ENCODE measurements at regions not wholly inside any gene's neighbourhood (a gene's known extent, or its start where the extent isn't known, plus 50 kb on each side); places are given as distances from the start of the nearest gene placed in this dataset.

GRCh38 chr2:19752500-19752899, 149.3 kb downstream of the TTC32 start:
- intact Hi-C loops (cut with micrococcal nuclease): no loop called here
- ChIA-PET CTCF (no interaction called here), POLR2A (ENCODE audit: unreplicated experiment) (no interaction called here)
- Histone ChIP-seq H3K79me2 (ENCODE audit: low read length) (no peaks in the 10 kb centered on the region), H3F3A (ENCODE audit: low read length, unreplicated experiment) (no peaks in the 10 kb centered on the region), H3K27ac (ENCODE audit: low read length) (no peak overlapping the region), H3K4me1 (ENCODE audit: insufficient read depth, low read length) (peaks cover 17% of the 10 kb centered on the region), H3K4me2 (ENCODE audit: low read length) (no peak overlapping the region), H3K4me3 (ENCODE audit: low read length) (no peak overlapping the region), H3K9me3 (ENCODE audit: low read length) (no peaks in the 10 kb centered on the region), H4K20me1 (ENCODE audit: low read length) (no peaks in the 10 kb centered on the region), H3K27me3 (ENCODE audit: low read length) (no peaks in the 10 kb centered on the region), H3K9ac (ENCODE audit: low read length) (no peak overlapping the region), H2AFZ (ENCODE audit: low read length) (no peak overlapping the region), H3K36me3 (ENCODE audit: low read depth, low read length) (no peaks in the 10 kb centered on the region), H3K9me2 (replicated peaks; ENCODE audit: low read length) (no peaks in the 10 kb centered on the region)
- DNase-seq: no peak
- TF ChIP-seq EZH2phosphoT487 (IDR thresholded peaks at IDR 0.05; ENCODE audit: borderline replicate concordance, low read length) (no peak), CTCF (conservative IDR thresholded peaks at IDR 0.05; ENCODE audit: low read depth, low read length) (no peak), EZH2 (IDR thresholded peaks at IDR 0.05; ENCODE audit: low read length, unreplicated experiment) (no peak)
- no peak for ATAC-seq
- BruUV-seq (replicated peaks): no TSS peak

- Histone ChIP-seq H4K20me1 (ENCODE audit: low read length) (no peaks in the 10 kb centered on the region), H3K9ac (ENCODE audit: low read length) (no peak overlapping the region), H3K9me2 (replicated peaks; ENCODE audit: low read length) (no peaks in the 10 kb centered on the region), H3K36me3 (ENCODE audit: low read depth, low read length) (no peaks in the 10 kb centered on the region), H3F3A (ENCODE audit: low read length, unreplicated experiment) (no peaks in the 10 kb centered on the region), H3K27ac (ENCODE audit: low read length) (no peak overlapping the region), H3K27me3 (ENCODE audit: low read length) (no peaks in the 10 kb centered on the region), H3K4me1 (ENCODE audit: insufficient read depth, low read length) (peaks cover 17% of the 10 kb centered on the region), H3K4me2 (ENCODE audit: low read length) (no peak overlapping the region), H3K9me3 (ENCODE audit: low read length) (no peaks in the 10 kb centered on the region), H3K4me3 (ENCODE audit: low read length) (no peak overlapping the region), H3K79me2 (ENCODE audit: low read length) (no peaks in the 10 kb centered on the region), H2AFZ (ENCODE audit: low read length) (no peak overlapping the region)
- intact Hi-C loops (cut with micrococcal nuclease): no loop called here
- ChIA-PET POLR2A (ENCODE audit: unreplicated experiment) (no interaction called here), CTCF (no interaction called here)
- no peak for TF ChIP-seq EZH2phosphoT487 (IDR thresholded peaks at IDR 0.05; ENCODE audit: borderline replicate concordance, low read length)
- no peak for TF ChIP-seq CTCF (conservative IDR thresholded peaks at IDR 0.05; ENCODE audit: low read depth, low read length)
- no peak for TF ChIP-seq EZH2 (IDR thresholded peaks at IDR 0.05; ENCODE audit: low read length, unreplicated experiment)
- no peak for DNase-seq
- BruUV-seq (replicated peaks): no TSS peak
- no peak for ATAC-seq
Observed at GRCh38 chr2:19751631-19752030, 150.2 kb downstream of the TTC32 start.

- H3F3A ChIP-seq (ENCODE audit: low read length, unreplicated experiment): no peaks in the 10 kb centered on the region
- BruUV-seq (replicated peaks): no TSS peak
- no peak overlapping the region for H3K4me2 ChIP-seq (ENCODE audit: low read length)
- H3K27ac ChIP-seq (ENCODE audit: low read length): no peak overlapping the region
- ChIA-PET CTCF (no interaction called here), POLR2A (ENCODE audit: unreplicated experiment) (no interaction called here)
- no peaks in the 10 kb centered on the region for H3K9me3 ChIP-seq (ENCODE audit: low read length)
- no peak overlapping the region for H2AFZ ChIP-seq (ENCODE audit: low read length)
- intact Hi-C loops (cut with micrococcal nuclease): no loop called here
- H3K9me2 ChIP-seq (replicated peaks; ENCODE audit: low read length): no peaks in the 10 kb centered on the region
- DNase-seq (no peak), ATAC-seq (no peak)
- H3K79me2 ChIP-seq (ENCODE audit: low read length): no peaks in the 10 kb centered on the region
- H3K27me3 ChIP-seq (ENCODE audit: low read length): no peaks in the 10 kb centered on the region
- peaks cover 17% of the 10 kb centered on the region for H3K4me1 ChIP-seq (ENCODE audit: insufficient read depth, low read length)
- H4K20me1 ChIP-seq (ENCODE audit: low read length): no peaks in the 10 kb centered on the region
- no peak overlapping the region for H3K9ac ChIP-seq (ENCODE audit: low read length)
- TF ChIP-seq CTCF (conservative IDR thresholded peaks at IDR 0.05; ENCODE audit: low read depth, low read length): no peak
- TF ChIP-seq EZH2phosphoT487 (IDR thresholded peaks at IDR 0.05; ENCODE audit: borderline replicate concordance, low read length): no peak
- no peaks in the 10 kb centered on the region for H3K36me3 ChIP-seq (ENCODE audit: low read depth, low read length)
- H3K4me3 ChIP-seq (ENCODE audit: low read length): no peak overlapping the region
Observed at GRCh38 chr2:19750136-19750535, 151.6 kb downstream of the TTC32 start.

All from PC-3 (cell line).